ENCODE measurements at regions not wholly inside any gene's neighbourhood (a gene's known extent, or its start where the extent isn't known, plus 50 kb on each side); places are given as distances from the start of the nearest gene placed in this dataset.

DNA sequence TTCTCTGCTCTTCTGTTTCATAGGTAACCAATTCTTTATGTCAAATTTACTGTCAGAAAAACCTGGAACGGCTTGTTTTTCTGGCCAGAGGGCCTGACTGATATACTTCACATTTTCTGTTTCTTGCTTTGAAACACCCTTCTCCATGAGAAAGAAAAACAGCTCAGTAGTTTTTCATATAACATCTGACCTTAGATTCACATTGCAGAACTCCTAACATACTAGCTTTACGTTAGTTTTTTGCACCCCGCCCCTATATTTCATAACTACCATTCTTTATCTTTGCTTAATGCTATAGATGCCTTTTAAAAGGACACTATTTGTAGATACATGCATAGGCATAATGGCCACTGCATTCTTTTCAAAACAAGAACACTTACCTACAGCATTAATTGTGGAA is 83.9 kb upstream of the TSC22D2 start:
- FAIRE-seq, result no peak
- WGBS (ENCODE audit: insufficient coverage, insufficient replicate concordance, low lambda C conversion rate, missing lambda C conversion rate), result 44% methylated on average over 3 of the region's 3 CpGs
- ChIA-PET RAD21 (ENCODE audit: unreplicated experiment) (no interaction called here), SMC1A (ENCODE audit: uncharacterized antibody, unreplicated experiment) (interaction anchor here (0.6 kb wide), 1 partner anchor 935 kb away, joined by 3 read pairs; no protein-coding TSS in a partner anchor), CTCF (interaction anchor here (2.2 kb wide), 1 partner anchor 13 kb away, joined by 8 read pairs; no protein-coding TSS in a partner anchor), POLR2A (interaction anchor here (0.6 kb wide), 1 partner anchor 123 kb away, joined by 6 read pairs; no protein-coding TSS in a partner anchor)
- H3K27ac ChIP-seq (ENCODE audit: control insufficient read depth, insufficient read depth), result no peak overlapping the region
- no peak for DNase-seq (ENCODE audit: low read depth, low spot score)
- H3K36me3 ChIP-seq (ENCODE audit: control insufficient read depth in 2 of 2, insufficient read depth in 2 of 2, low read length in 1 of 2), result no peaks in the 10 kb centered on the region
- no peak overlapping the region for H3K4me3 ChIP-seq
- intact Hi-C loops (cut with micrococcal nuclease; ENCODE audit: unreplicated experiment), result no loop called here
- TF ChIP-seq, protein P1, sequence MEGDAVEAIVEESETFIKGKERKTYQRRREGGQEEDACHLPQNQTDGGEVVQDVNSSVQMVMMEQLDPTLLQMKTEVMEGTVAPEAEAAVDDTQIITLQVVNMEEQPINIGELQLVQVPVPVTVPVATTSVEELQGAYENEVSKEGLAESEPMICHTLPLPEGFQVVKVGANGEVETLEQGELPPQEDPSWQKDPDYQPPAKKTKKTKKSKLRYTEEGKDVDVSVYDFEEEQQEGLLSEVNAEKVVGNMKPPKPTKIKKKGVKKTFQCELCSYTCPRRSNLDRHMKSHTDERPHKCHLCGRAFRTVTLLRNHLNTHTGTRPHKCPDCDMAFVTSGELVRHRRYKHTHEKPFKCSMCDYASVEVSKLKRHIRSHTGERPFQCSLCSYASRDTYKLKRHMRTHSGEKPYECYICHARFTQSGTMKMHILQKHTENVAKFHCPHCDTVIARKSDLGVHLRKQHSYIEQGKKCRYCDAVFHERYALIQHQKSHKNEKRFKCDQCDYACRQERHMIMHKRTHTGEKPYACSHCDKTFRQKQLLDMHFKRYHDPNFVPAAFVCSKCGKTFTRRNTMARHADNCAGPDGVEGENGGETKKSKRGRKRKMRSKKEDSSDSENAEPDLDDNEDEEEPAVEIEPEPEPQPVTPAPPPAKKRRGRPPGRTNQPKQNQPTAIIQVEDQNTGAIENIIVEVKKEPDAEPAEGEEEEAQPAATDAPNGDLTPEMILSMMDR (IDR thresholded peaks at IDR 0.05 in 2 of 3, conservative IDR thresholded peaks at IDR 0.05 in 1 of 3; ENCODE audit: control insufficient read depth in 2 of 3, extremely low read depth in 1 of 3, insufficient read depth in 1 of 3, low read depth in 3 of 3, low read length in 3 of 3), result no peak
- TF ChIP-seq NFYB (IDR thresholded peaks at IDR 0.05; ENCODE audit: insufficient read depth, low read depth, low read length), result no peak
- TF ChIP-seq, protein P2, sequence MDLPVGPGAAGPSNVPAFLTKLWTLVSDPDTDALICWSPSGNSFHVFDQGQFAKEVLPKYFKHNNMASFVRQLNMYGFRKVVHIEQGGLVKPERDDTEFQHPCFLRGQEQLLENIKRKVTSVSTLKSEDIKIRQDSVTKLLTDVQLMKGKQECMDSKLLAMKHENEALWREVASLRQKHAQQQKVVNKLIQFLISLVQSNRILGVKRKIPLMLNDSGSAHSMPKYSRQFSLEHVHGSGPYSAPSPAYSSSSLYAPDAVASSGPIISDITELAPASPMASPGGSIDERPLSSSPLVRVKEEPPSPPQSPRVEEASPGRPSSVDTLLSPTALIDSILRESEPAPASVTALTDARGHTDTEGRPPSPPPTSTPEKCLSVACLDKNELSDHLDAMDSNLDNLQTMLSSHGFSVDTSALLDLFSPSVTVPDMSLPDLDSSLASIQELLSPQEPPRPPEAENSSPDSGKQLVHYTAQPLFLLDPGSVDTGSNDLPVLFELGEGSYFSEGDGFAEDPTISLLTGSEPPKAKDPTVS (IDR thresholded peaks at IDR 0.05; ENCODE audit: low read depth, low read length), result no peak
- TF ChIP-seq EED (IDR thresholded peaks at IDR 0.05; ENCODE audit: low read depth), result no peak
- TF ChIP-seq, protein P3, sequence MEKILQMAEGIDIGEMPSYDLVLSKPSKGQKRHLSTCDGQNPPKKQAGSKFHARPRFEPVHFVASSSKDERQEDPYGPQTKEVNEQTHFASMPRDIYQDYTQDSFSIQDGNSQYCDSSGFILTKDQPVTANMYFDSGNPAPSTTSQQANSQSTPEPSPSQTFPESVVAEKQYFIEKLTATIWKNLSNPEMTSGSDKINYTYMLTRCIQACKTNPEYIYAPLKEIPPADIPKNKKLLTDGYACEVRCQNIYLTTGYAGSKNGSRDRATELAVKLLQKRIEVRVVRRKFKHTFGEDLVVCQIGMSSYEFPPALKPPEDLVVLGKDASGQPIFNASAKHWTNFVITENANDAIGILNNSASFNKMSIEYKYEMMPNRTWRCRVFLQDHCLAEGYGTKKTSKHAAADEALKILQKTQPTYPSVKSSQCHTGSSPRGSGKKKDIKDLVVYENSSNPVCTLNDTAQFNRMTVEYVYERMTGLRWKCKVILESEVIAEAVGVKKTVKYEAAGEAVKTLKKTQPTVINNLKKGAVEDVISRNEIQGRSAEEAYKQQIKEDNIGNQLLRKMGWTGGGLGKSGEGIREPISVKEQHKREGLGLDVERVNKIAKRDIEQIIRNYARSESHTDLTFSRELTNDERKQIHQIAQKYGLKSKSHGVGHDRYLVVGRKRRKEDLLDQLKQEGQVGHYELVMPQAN (conservative IDR thresholded peaks at IDR 0.05), result no peak
- TF ChIP-seq POLR2A (IDR thresholded peaks at IDR 0.05; ENCODE audit: low read depth, low read length), result no peak
- TF ChIP-seq, protein P4, sequence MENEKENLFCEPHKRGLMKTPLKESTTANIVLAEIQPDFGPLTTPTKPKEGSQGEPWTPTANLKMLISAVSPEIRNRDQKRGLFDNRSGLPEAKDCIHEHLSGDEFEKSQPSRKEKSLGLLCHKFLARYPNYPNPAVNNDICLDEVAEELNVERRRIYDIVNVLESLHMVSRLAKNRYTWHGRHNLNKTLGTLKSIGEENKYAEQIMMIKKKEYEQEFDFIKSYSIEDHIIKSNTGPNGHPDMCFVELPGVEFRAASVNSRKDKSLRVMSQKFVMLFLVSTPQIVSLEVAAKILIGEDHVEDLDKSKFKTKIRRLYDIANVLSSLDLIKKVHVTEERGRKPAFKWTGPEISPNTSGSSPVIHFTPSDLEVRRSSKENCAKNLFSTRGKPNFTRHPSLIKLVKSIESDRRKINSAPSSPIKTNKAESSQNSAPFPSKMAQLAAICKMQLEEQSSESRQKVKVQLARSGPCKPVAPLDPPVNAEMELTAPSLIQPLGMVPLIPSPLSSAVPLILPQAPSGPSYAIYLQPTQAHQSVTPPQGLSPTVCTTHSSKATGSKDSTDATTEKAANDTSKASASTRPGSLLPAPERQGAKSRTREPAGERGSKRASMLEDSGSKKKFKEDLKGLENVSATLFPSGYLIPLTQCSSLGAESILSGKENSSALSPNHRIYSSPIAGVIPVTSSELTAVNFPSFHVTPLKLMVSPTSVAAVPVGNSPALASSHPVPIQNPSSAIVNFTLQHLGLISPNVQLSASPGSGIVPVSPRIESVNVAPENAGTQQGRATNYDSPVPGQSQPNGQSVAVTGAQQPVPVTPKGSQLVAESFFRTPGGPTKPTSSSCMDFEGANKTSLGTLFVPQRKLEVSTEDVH (IDR thresholded peaks at IDR 0.05; ENCODE audit: low read depth, partially characterized antibody), result no peak
- TF ChIP-seq MYB (IDR thresholded peaks at IDR 0.05; ENCODE audit: borderline replicate concordance, low read depth, low read length), result no peak
- TF ChIP-seq STAT3 (IDR thresholded peaks at IDR 0.05; ENCODE audit: low read depth, low read length), result no peak
- TF ChIP-seq, protein P5, sequence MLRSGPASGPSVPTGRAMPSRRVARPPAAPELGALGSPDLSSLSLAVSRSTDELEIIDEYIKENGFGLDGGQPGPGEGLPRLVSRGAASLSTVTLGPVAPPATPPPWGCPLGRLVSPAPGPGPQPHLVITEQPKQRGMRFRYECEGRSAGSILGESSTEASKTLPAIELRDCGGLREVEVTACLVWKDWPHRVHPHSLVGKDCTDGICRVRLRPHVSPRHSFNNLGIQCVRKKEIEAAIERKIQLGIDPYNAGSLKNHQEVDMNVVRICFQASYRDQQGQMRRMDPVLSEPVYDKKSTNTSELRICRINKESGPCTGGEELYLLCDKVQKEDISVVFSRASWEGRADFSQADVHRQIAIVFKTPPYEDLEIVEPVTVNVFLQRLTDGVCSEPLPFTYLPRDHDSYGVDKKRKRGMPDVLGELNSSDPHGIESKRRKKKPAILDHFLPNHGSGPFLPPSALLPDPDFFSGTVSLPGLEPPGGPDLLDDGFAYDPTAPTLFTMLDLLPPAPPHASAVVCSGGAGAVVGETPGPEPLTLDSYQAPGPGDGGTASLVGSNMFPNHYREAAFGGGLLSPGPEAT (IDR thresholded peaks at IDR 0.05; ENCODE audit: low read depth), result no peak
- TF ChIP-seq LARP7 (IDR thresholded peaks at IDR 0.05), result no peak
- TF ChIP-seq NFXL1 (IDR thresholded peaks at IDR 0.05; ENCODE audit: borderline replicate concordance), result no peak
- no peak overlapping the region for H3K4me2 ChIP-seq (ENCODE audit: control insufficient read depth, insufficient read depth)
- no peaks in the 10 kb centered on the region for H4K20me1 ChIP-seq (ENCODE audit: control insufficient read depth, insufficient read depth)
- BruUV-seq (replicated peaks), result no TSS peak
- H2AFZ ChIP-seq (ENCODE audit: control insufficient read depth, low read depth, low read length), result no peak overlapping the region
- no peaks in the 10 kb centered on the region; the same call in 2 of the 3 replicates for H3K9me3 ChIP-seq (replicated peaks; ENCODE audit: control insufficient read depth, insufficient read depth, low read length)
- no peaks in the 10 kb centered on the region for H3K27me3 ChIP-seq (replicated peaks in 1 of 2; ENCODE audit: control insufficient read depth in 2 of 2, insufficient read depth in 2 of 2, low read length in 1 of 2)
- ATAC-seq, result no peak
- no peaks in the 10 kb centered on the region for H3K4me1 ChIP-seq (ENCODE audit: control insufficient read depth, insufficient read depth, low read length)
- H3K9ac ChIP-seq (ENCODE audit: control insufficient read depth, insufficient read depth, low read length), result no peak overlapping the region
- in situ Hi-C loops (cut with MboI), result no loop called here
- H3K79me2 ChIP-seq (ENCODE audit: control insufficient read depth, insufficient read depth, low read length), result no peaks in the 10 kb centered on the region
